ENCODE measurements at regions not wholly inside any gene's neighbourhood (a gene's known extent, or its start where the extent isn't known, plus 50 kb on each side); places are given as distances from the start of the nearest gene placed in this dataset.
A peak's percentile ranks its signal among the peaks of the same experiment; 100 is the strongest.

DNA sequence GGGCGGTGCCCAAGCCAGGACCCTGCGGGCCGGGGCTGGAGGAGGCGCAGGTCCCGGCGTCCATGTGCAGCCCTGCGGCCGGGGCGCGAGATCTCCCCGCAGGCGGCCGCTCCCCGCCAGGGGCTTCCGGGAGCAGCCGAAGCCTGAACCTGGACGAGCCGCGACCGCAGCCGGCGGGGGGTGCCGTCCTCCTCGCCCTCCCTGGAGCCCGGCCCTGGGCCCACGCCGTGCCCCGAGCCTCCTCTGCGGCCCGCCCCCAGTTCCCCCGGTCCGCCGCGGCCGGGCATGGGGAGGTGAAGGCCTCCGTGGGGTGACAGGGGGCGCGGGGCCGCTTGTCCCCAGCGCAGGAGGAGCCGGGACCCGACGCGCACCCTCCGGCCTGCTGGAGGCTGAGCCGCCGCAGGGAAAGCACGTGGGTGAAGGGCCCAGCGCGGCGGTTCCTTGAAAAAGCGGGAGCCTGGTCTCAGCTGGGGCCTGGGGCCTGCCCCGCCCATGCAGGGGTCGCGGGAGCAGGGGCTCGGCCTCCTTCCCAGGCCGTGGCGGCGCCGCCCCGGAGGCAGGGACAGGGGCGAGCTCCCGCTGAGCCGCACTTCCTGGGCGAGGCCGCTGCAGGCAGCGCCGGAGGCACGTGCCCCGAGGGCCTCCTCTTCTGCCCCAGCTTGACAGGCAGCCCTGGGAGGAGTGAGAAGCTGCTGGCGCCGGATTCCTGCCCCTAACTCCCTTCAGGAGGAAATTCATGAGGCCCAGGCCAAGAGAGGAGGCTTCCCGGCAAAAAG lies 55.6 kb upstream of the PPP2R5C start:
- Histone ChIP-seq H3K9me3 (no peaks in the 10 kb centered on the region), H3K27me3 (peaks cover 0 to 52% of the 10 kb centered on the region in 2 donors), H3K27ac (peak overlapping the region; percentile 24 to 29), H3K36me3 (no peaks in the 10 kb centered on the region), H3K4me1 (peaks cover 0 to 16% (median 12%) of the 10 kb centered on the region in 4 donors), H3K4me3 (peak overlapping the region; percentile 31 to 44)
- intact Hi-C loops (cut with DNase I; ENCODE audit: low total_unique reads) = loop anchor here (5.0 kb wide), 1 partner anchor 256 kb away; the partner anchor contains the start of gene DYNC1H1
- DNase-seq = peak; percentile 57 to 76
- TF ChIP-seq CTCF (IDR thresholded peaks at IDR 0.05) = no peak

- TF ChIP-seq CTCF (IDR thresholded peaks at IDR 0.05) = no peak
- Histone ChIP-seq H3K27ac (peak overlapping the region in 1 of 2 donors; percentile 29), H3K4me3 (peak overlapping the region in 1 of 2 donors; percentile 44), H3K27me3 (peaks cover 0 to 54% of the 10 kb centered on the region in 2 donors), H3K36me3 (no peaks in the 10 kb centered on the region), H3K9me3 (no peaks in the 10 kb centered on the region), H3K4me1 (peaks cover 0 to 16% (median 12%) of the 10 kb centered on the region in 4 donors)
- intact Hi-C loops (cut with DNase I; ENCODE audit: low total_unique reads) = loop anchor here (5.0 kb wide), 1 partner anchor 256 kb away; the partner anchor contains the start of gene DYNC1H1
- DNase-seq = no peak
Observed at GRCh38 chr14:101706509-101707067, 54.9 kb upstream of the PPP2R5C start.

- Histone ChIP-seq H3K27me3 (peaks cover 0 to 54% of the 10 kb centered on the region in 2 donors), H3K36me3 (no peaks in the 10 kb centered on the region), H3K27ac (no peak overlapping the region), H3K9me3 (no peaks in the 10 kb centered on the region), H3K4me1 (peaks cover 0 to 16% (median 12%) of the 10 kb centered on the region in 4 donors), H3K4me3 (no peak overlapping the region)
- intact Hi-C loops (cut with DNase I; ENCODE audit: low total_unique reads) = loop anchor here (5.0 kb wide), 1 partner anchor 255 kb away; the partner anchor contains the start of gene DYNC1H1
- DNase-seq = no peak
- peak; percentile 77 to 83 for TF ChIP-seq CTCF (IDR thresholded peaks at IDR 0.05)
Observed at GRCh38 chr14:101707068-101707842, 54.3 kb upstream of the PPP2R5C start.

- Histone ChIP-seq H3K4me1 (peaks cover 0 to 16% (median 12%) of the 10 kb centered on the region in 4 donors), H3K27ac (no peak overlapping the region), H3K27me3 (peaks cover 0 to 54% of the 10 kb centered on the region in 2 donors), H3K4me3 (no peak overlapping the region), H3K36me3 (no peaks in the 10 kb centered on the region), H3K9me3 (no peaks in the 10 kb centered on the region)
- no peak for DNase-seq
- TF ChIP-seq CTCF (IDR thresholded peaks at IDR 0.05) = no peak
- intact Hi-C loops (cut with DNase I; ENCODE audit: low total_unique reads) = loop anchor here (5.0 kb wide), 1 partner anchor 254 kb away; the partner anchor contains the start of gene DYNC1H1
Observed at GRCh38 chr14:101707863-101708620, 53.5 kb upstream of the PPP2R5C start.

Data from tibial artery (tissue), 4 donors.